Right ventricle myocardium inferior (tissue), 1 donor: ENCODE measurements at regions not wholly inside any gene's neighbourhood (a gene's known extent, or its start where the extent isn't known, plus 50 kb on each side); places are given as distances from the start of the nearest gene placed in this dataset.

Experiments
- ATAC-seq: fragments of 200-7000 bp; cut with Tn5 transposase; one replicate; pipeline ENCODE4 v1.9.1; 2020; ENCODE audit warnings: mild to moderate bottlenecking, moderate library complexity
- DNase-seq: peaks from one replicate; pipeline ENCODE4 v3.0.0; 2021; ENCODE audit errors: missing footprints
- intact Hi-C: fragments of 100-400 bp; cut with DNase I; formaldehyde crosslinking; loops from one replicate; pipeline ENCODE4 v1.11.0; 2022
- donor health status: DM: no; HTN: yes; CAD: no; lungs with severe emphysema.

- ATAC-seq = no peak
- no peak for DNase-seq
- intact Hi-C loops = no loop called here
Measured at GRCh38 chr2:38509947-38510326, 92.8 kb downstream of the HNRNPLL start.

GRCh38 chr2:38509314-38509946 lies 93.3 kb downstream of the HNRNPLL start:
- intact Hi-C loops = no loop called here
- ATAC-seq (no peak), DNase-seq (no peak)

GRCh38 chr2:38508311-38509039 lies 94.3 kb downstream of the HNRNPLL start:
- peak; percentile 93 for DNase-seq
- peak; percentile 90 for ATAC-seq
- intact Hi-C loops = no loop called here

GRCh38 chr2:38507712-38508111 lies 95.0 kb downstream of the HNRNPLL start:
- intact Hi-C loops = no loop called here
- DNase-seq (no peak), ATAC-seq (no peak)

- peak; percentile 80 for ATAC-seq
Measured at GRCh38 chr2:38505779-38506178, 96.9 kb downstream of the HNRNPLL start.

GRCh38 chr2:38504169-38504568 lies 98.6 kb downstream of the HNRNPLL start:
- ATAC-seq (no peak), DNase-seq (no peak)
- intact Hi-C loops = no loop called here

More at GRCh38 chr2:38505779-38506178, 96.9 kb downstream of the HNRNPLL start:
- intact Hi-C loops = no loop called here
- no peak for DNase-seq

- DNase-seq = no peak
- no peak for ATAC-seq
- intact Hi-C loops = no loop called here
Measured at GRCh38 chr2:38502107-38502506, 100.6 kb downstream of the HNRNPLL start.

GRCh38 chr2:38500283-38500634 lies 102.5 kb downstream of the HNRNPLL start:
- DNase-seq = no peak
- intact Hi-C loops = no loop called here
- ATAC-seq = no peak

GRCh38 chr2:38499548-38500282 lies 103.0 kb downstream of the HNRNPLL start:
- intact Hi-C loops = no loop called here
- DNase-seq (no peak), ATAC-seq (peak; percentile 62)

GRCh38 chr2:38498045-38498481 lies 104.7 kb downstream of the HNRNPLL start:
- no peak for DNase-seq
- peak; percentile 66 for ATAC-seq
- intact Hi-C loops = no loop called here

- DNase-seq (no peak), ATAC-seq (no peak)
- intact Hi-C loops = no loop called here
Measured at GRCh38 chr2:38497670-38498037, 105.1 kb downstream of the HNRNPLL start.

GRCh38 chr2:38496927-38497669 lies 105.6 kb downstream of the HNRNPLL start:
- intact Hi-C loops = no loop called here
- DNase-seq = no peak
- peak; percentile 75 for ATAC-seq

GRCh38 chr2:38495880-38496279 lies 106.8 kb downstream of the HNRNPLL start:
- DNase-seq (no peak), ATAC-seq (no peak)
- intact Hi-C loops = no loop called here

- no peak for ATAC-seq
- intact Hi-C loops = no loop called here
Measured at GRCh38 chr2:38494394-38494793, 108.3 kb downstream of the HNRNPLL start.

GRCh38 chr2:38492042-38492615 lies 110.6 kb downstream of the HNRNPLL start:
- intact Hi-C loops = no loop called here
- ATAC-seq (no peak), DNase-seq (no peak)

More at GRCh38 chr2:38494394-38494793, 108.3 kb downstream of the HNRNPLL start:
- no peak for DNase-seq

GRCh38 chr2:38491436-38491835 lies 111.3 kb downstream of the HNRNPLL start:
- ATAC-seq (no peak), DNase-seq (no peak)
- intact Hi-C loops = no loop called here

- no peak for ATAC-seq
- intact Hi-C loops = no loop called here
Measured at GRCh38 chr2:38489846-38490245, 112.8 kb upstream of the ATL2 start.

GRCh38 chr2:38487852-38488251 lies 110.8 kb upstream of the ATL2 start:
- ATAC-seq (no peak), DNase-seq (no peak)
- intact Hi-C loops = no loop called here

More at GRCh38 chr2:38489846-38490245, 112.8 kb upstream of the ATL2 start:
- DNase-seq = no peak
